Smooth muscle cell (in vitro differentiated cells): ENCODE measurements at regions not wholly inside any gene's neighbourhood (a gene's known extent, or its start where the extent isn't known, plus 50 kb on each side); places are given as distances from the start of the nearest gene placed in this dataset.

Experiments
- DNase-seq: peaks from one replicate; lab custom pipeline; 2025; ENCODE audit not compliant: unreplicated experiment; lab: John Stamatoyannopoulos, UW
- H2AFZ ChIP-seq: fragments of 200-600 bp; sonication (generic); 2 replicates; pipeline ENCODE4 v1.6.0; 2016; ENCODE audit warnings: antibody characterized with exemption, low read depth, mild to moderate bottlenecking
- H3F3A ChIP-seq: fragments of 200-600 bp; sonication (generic); 2 replicates; pipeline ENCODE4 v1.6.0; 2017; ENCODE audit warnings: antibody characterized with exemption, low read depth
- H3K27ac ChIP-seq: fragments of 200-600 bp; sonication (generic); 2 replicates; pipeline ENCODE4 v1.5.1; 2016; ENCODE audit warnings: low read depth, mild to moderate bottlenecking
- H3K27me3 ChIP-seq: fragments of 200-600 bp; sonication (generic); 2 replicates; pipeline ENCODE4 v1.6.1; 2016; ENCODE audit warnings: low read depth, mild to moderate bottlenecking
- H3K36me3 ChIP-seq: fragments of 200-600 bp; sonication (generic); 2 replicates; pipeline ENCODE4 v1.5.1; 2016; ENCODE audit warnings: low read depth
- H3K4me1 ChIP-seq: fragments of 200-600 bp; sonication (generic); 2 replicates; pipeline ENCODE4 v1.5.1; 2016; ENCODE audit warnings: low read depth
- H3K4me2 ChIP-seq: fragments of 200-600 bp; sonication (generic); 2 replicates; pipeline ENCODE4 v1.6.0; 2016; ENCODE audit warnings: mild to moderate bottlenecking
- H3K4me3 ChIP-seq: fragments of 200-600 bp; sonication (generic); 2 replicates; pipeline ENCODE4 v1.5.1; 2016; ENCODE audit warnings: mild to moderate bottlenecking
- H3K79me2 ChIP-seq: fragments of 200-600 bp; sonication (generic); 2 replicates; pipeline ENCODE4 v1.6.0; 2016; ENCODE audit warnings: low read depth, mild to moderate bottlenecking
- H3K9ac ChIP-seq: fragments of 200-600 bp; sonication (generic); 2 replicates; pipeline ENCODE4 v1.6.0; 2016; ENCODE audit warnings: low read depth
- H3K9me3 ChIP-seq: fragments of 200-600 bp; sonication (generic); replicated peaks from 2 replicates; pipeline ENCODE4 v1.5.1; 2016; ENCODE audit warnings: low read depth
- H4K20me1 ChIP-seq: fragments of 200-600 bp; sonication (generic); 2 replicates; pipeline ENCODE4 v1.6.0; 2016; ENCODE audit warnings: low read depth
- CTCF ChIP-seq: fragments of 200-600 bp; sonication (generic); IDR thresholded peaks from 2 replicates; pipeline ENCODE4 v1.5.1; 2017; ENCODE audit warnings: borderline replicate concordance, mild to moderate bottlenecking, antibody characterized with exemption; ENCODE audit not compliant: insufficient read depth, poor library complexity, severe bottlenecking
- WGBS: methylation state at CpG from one replicate; pipeline ENCODE4 v1.1.7; 2016; ENCODE audit warnings: low lambda C conversion rate; 5-methylcytosine and 5-hydroxymethylcytosine counted together

GRCh38 chr4:166481055-166481454, 608.0 kb downstream of the TLL1 start:
- H3K4me2 ChIP-seq, result no peak overlapping the region
- DNase-seq, result no peak
- H3K9me3 ChIP-seq, result no peaks in the 10 kb centered on the region
- H3K36me3 ChIP-seq, result no peaks in the 10 kb centered on the region
- no peaks in the 10 kb centered on the region for H3K4me1 ChIP-seq
- H3F3A ChIP-seq, result no peaks in the 10 kb centered on the region
- no peak overlapping the region for H3K9ac ChIP-seq
- no peaks in the 10 kb centered on the region for H3K79me2 ChIP-seq
- H3K4me3 ChIP-seq, result no peak overlapping the region
- WGBS, result 40% methylated on average over 2 of the region's 2 CpGs
- no peaks in the 10 kb centered on the region for H4K20me1 ChIP-seq
- no peak for TF ChIP-seq CTCF
- no peaks in the 10 kb centered on the region for H3K27me3 ChIP-seq
- no peak overlapping the region for H3K27ac ChIP-seq
- no peak overlapping the region for H2AFZ ChIP-seq

GRCh38 chr4:166481739-166482138, 608.7 kb downstream of the TLL1 start:
- Histone ChIP-seq H3K27ac (no peak overlapping the region), H3K4me1 (no peaks in the 10 kb centered on the region), H3K79me2 (no peaks in the 10 kb centered on the region), H3K9me3 (no peaks in the 10 kb centered on the region), H3K4me3 (no peak overlapping the region), H3F3A (no peaks in the 10 kb centered on the region), H2AFZ (no peak overlapping the region), H3K27me3 (no peaks in the 10 kb centered on the region), H3K4me2 (no peak overlapping the region), H3K36me3 (no peaks in the 10 kb centered on the region), H4K20me1 (no peaks in the 10 kb centered on the region), H3K9ac (no peak overlapping the region)
- TF ChIP-seq CTCF, result no peak
- no peak for DNase-seq

GRCh38 chr4:166482758-166483157, 609.7 kb downstream of the TLL1 start:
- 91% methylated on average over 1 of the region's 1 CpG for WGBS
- no peak overlapping the region for H3K27ac ChIP-seq
- no peaks in the 10 kb centered on the region for H4K20me1 ChIP-seq
- H3K4me3 ChIP-seq, result no peak overlapping the region
- no peaks in the 10 kb centered on the region for H3F3A ChIP-seq
- DNase-seq, result no peak
- H3K9ac ChIP-seq, result no peak overlapping the region
- no peak overlapping the region for H2AFZ ChIP-seq
- H3K79me2 ChIP-seq, result no peaks in the 10 kb centered on the region
- H3K27me3 ChIP-seq, result no peaks in the 10 kb centered on the region
- no peaks in the 10 kb centered on the region for H3K36me3 ChIP-seq
- H3K9me3 ChIP-seq, result no peaks in the 10 kb centered on the region
- H3K4me2 ChIP-seq, result no peak overlapping the region
- H3K4me1 ChIP-seq, result no peaks in the 10 kb centered on the region
- TF ChIP-seq CTCF, result no peak

- Histone ChIP-seq H3K27me3 (no peaks in the 10 kb centered on the region), H2AFZ (no peak overlapping the region), H3K4me3 (no peak overlapping the region), H4K20me1 (no peaks in the 10 kb centered on the region), H3K4me2 (no peak overlapping the region), H3K27ac (no peak overlapping the region), H3K9ac (no peak overlapping the region), H3K4me1 (no peaks in the 10 kb centered on the region), H3K79me2 (no peaks in the 10 kb centered on the region), H3K36me3 (no peaks in the 10 kb centered on the region), H3K9me3 (no peaks in the 10 kb centered on the region), H3F3A (no peaks in the 10 kb centered on the region)
- 56% methylated on average over 1 of the region's 1 CpG for whole genome bisulfite sequencing
- no peak for DNase-seq
- no peak for TF ChIP-seq CTCF
Measured at GRCh38 chr4:166491635-166492034, 618.6 kb downstream of the TLL1 start.
